ENCODE measurements at regions not wholly inside any gene's neighbourhood (a gene's known extent, or its start where the extent isn't known, plus 50 kb on each side); places are given as distances from the start of the nearest gene placed in this dataset.
"Not testable (repeated sequence)": the region's sequence is repeated elsewhere in the genome, so short reads cannot be mapped to it uniquely, and the experiment has no call there.

DNA sequence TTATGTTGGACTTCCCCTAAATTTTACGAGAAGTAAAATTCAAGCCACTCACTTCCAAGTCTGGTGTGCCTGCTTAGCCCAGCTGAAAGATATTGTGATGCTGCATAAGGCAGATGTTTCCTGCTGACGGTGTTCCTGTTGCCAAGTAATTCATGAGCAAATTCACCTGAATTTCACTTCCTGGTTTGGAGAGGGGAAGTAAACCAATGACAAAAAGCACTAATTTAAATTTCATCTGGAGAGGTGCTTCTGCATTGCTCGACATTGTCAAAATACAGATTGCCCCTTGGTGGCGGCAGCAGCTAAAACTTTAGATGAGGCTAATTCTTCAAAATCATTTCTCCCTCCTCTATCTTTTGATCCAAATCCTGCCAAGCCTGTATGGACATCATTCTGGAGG is 281.1 kb downstream of the AACS start:
- Histone ChIP-seq H3K4me3 (ENCODE audit: low read depth, low read length) (no peak overlapping the region), H3K27ac (ENCODE audit: low read depth, low read length) (no peak overlapping the region), H3K9me3 (ENCODE audit: control insufficient read depth, insufficient read depth, low read length) (peaks cover 12% of the 10 kb centered on the region), H3K27me3 (ENCODE audit: control insufficient read depth, insufficient read depth, low read length) (no peaks in the 10 kb centered on the region)
- ChIA-PET POLR2A (no interaction called here), CTCF (no interaction called here)
- no peak for DNase-seq (ENCODE audit: low read depth, low spot score)
- TF ChIP-seq, protein P1, sequence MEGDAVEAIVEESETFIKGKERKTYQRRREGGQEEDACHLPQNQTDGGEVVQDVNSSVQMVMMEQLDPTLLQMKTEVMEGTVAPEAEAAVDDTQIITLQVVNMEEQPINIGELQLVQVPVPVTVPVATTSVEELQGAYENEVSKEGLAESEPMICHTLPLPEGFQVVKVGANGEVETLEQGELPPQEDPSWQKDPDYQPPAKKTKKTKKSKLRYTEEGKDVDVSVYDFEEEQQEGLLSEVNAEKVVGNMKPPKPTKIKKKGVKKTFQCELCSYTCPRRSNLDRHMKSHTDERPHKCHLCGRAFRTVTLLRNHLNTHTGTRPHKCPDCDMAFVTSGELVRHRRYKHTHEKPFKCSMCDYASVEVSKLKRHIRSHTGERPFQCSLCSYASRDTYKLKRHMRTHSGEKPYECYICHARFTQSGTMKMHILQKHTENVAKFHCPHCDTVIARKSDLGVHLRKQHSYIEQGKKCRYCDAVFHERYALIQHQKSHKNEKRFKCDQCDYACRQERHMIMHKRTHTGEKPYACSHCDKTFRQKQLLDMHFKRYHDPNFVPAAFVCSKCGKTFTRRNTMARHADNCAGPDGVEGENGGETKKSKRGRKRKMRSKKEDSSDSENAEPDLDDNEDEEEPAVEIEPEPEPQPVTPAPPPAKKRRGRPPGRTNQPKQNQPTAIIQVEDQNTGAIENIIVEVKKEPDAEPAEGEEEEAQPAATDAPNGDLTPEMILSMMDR (IDR thresholded peaks at IDR 0.05; ENCODE audit: low read depth, low read length): no peak

DNA sequence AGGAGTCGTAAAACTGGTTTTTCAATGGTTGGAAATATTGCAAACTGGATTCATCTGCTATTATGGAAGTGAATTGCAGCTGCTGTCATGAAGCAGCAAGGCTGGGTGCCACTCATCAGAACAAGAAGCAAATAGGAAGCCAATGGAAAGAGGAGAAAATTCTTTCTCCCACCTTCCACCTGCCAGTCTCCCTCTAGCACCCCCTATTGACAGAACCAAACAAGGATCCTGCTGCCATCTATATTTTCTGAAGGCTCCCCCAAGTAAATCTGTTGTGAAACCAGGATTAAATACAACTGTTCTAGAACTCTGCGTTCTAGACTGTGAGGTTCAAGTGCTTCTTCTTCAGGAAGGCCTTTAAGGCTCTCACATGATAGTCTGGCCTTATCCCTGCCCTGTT is 286.6 kb downstream of the AACS start:
- peaks cover 22% of the 10 kb centered on the region for H3K9me3 ChIP-seq (ENCODE audit: control insufficient read depth, insufficient read depth, low read length)
- H3K27ac ChIP-seq (ENCODE audit: low read depth, low read length): no peak overlapping the region
- no peak for DNase-seq (ENCODE audit: low read depth, low spot score)
- TF ChIP-seq, protein P1 (IDR thresholded peaks at IDR 0.05; ENCODE audit: low read depth, low read length): no peak
- H3K27me3 ChIP-seq (ENCODE audit: control insufficient read depth, insufficient read depth, low read length): no peaks in the 10 kb centered on the region
- CTCF ChIA-PET: no interaction called here
- POLR2A ChIA-PET: no interaction called here
- H3K4me3 ChIP-seq (ENCODE audit: low read depth, low read length): no peak overlapping the region

DNA sequence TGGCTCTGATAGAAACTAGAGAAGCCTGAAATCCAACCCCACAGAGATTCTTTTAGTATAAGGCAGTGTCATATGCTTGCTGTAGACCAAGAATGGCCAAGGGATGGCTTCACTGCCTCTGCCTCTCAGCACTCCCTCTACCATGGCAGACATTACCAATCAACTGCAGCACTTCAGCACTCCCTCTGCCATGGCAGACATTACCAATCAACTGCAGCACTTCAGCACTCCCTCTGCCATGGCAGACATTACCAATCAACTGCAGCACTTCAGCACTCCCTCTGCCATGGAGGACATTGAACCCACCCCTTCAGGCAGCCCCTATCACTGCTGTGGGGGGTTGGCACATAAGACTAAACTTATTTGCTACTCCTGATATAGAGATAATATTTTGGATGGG is 287.8 kb downstream of the AACS start:
- POLR2A ChIA-PET; DNase-seq (ENCODE audit: low read depth, low spot score); CTCF ChIA-PET: not testable (repeated sequence)

DNA sequence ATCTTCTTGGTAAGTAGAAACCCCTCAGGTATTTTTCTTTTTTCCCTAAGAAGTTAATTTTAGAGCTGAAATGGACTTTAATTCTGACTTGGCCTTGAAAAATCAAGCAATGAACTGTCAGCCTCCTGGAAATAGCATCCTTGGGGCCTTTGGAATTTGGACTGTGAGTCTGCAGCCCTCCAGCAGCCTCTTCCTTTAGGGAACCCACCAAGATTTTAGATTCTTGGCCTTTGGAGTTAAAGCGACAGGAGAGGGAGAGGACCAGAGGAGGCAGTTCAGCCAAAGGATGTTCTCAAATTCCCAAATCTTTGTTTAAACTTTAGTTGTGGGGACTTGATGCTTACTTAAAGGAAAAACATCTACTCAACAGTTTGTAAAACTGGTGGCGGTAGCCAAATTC is 288.6 kb downstream of the AACS start:
- ChIA-PET POLR2A (no interaction called here), CTCF (no interaction called here)
- no peak for DNase-seq (ENCODE audit: low read depth, low spot score)
- H3K27ac ChIP-seq (ENCODE audit: low read depth, low read length): no peak overlapping the region
- H3K27me3 ChIP-seq (ENCODE audit: control insufficient read depth, insufficient read depth, low read length): no peaks in the 10 kb centered on the region
- no peak overlapping the region for H3K4me3 ChIP-seq (ENCODE audit: low read depth, low read length)
- TF ChIP-seq, protein P1 (IDR thresholded peaks at IDR 0.05; ENCODE audit: low read depth, low read length): no peak
- H3K9me3 ChIP-seq (ENCODE audit: control insufficient read depth, insufficient read depth, low read length): peaks cover 22% of the 10 kb centered on the region

More for the DNA sequence above, 287.8 kb downstream of the AACS start:
- H3K27me3 ChIP-seq (ENCODE audit: control insufficient read depth, insufficient read depth, low read length); H3K27ac ChIP-seq (ENCODE audit: low read depth, low read length); H3K4me3 ChIP-seq (ENCODE audit: low read depth, low read length): not testable (repeated sequence)
- H3K9me3 ChIP-seq (ENCODE audit: control insufficient read depth, insufficient read depth, low read length): peaks cover 22% of the 10 kb centered on the region

DNA sequence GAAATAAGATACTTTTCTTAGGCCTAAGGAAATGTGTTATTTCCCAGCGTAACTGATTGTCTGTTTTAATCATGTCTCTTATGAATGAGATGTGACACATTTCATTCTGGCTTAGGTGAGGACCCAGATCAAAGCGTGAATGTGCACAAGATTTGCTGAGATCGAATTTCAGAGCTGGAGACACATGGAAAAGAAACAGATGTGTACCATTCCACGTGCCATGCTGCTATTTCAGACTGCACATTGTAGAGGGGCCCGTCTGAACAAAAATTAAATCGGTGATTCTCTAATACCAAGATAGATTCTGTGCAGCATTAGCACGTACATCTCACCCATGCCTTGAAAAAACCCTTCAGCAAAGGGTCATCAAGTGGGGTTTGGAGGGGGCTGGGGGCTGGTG is 290.4 kb downstream of the AACS start:
- Histone ChIP-seq H3K27me3 (ENCODE audit: control insufficient read depth, insufficient read depth, low read length) (no peaks in the 10 kb centered on the region), H3K27ac (ENCODE audit: low read depth, low read length) (no peak overlapping the region), H3K9me3 (ENCODE audit: control insufficient read depth, insufficient read depth, low read length) (peaks cover 19% of the 10 kb centered on the region), H3K4me3 (ENCODE audit: low read depth, low read length) (no peak overlapping the region)
- no peak for DNase-seq (ENCODE audit: low read depth, low spot score)
- POLR2A ChIA-PET: no interaction called here
- TF ChIP-seq, protein P1 (IDR thresholded peaks at IDR 0.05; ENCODE audit: low read depth, low read length): no peak
- CTCF ChIA-PET: no interaction called here

DNA sequence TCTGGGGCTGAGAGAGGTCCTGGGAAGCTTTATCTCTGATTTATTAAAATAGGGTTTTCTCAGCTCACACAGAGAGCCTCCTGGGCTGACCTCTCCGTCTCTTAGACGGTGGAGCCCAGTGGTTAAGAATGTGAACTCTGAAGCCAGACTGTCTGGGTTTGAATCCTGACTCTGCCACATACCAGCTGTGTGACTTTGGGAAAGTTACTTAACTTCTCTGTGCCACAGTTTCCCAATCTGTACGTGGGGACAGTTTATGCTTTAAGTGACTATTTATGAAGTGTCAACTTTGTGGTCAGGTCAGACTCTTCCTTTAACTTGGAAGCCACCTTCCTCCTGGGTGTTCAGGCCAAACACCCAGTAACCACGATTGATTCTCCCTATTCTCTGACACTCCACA is 290.9 kb downstream of the AACS start:
- CTCF ChIA-PET: no interaction called here

More for the DNA sequence above, 290.9 kb downstream of the AACS start:
- POLR2A ChIA-PET: no interaction called here
- Histone ChIP-seq H3K27me3 (ENCODE audit: control insufficient read depth, insufficient read depth, low read length) (no peaks in the 10 kb centered on the region), H3K27ac (ENCODE audit: low read depth, low read length) (no peak overlapping the region), H3K9me3 (ENCODE audit: control insufficient read depth, insufficient read depth, low read length) (peaks cover 20% of the 10 kb centered on the region), H3K4me3 (ENCODE audit: low read depth, low read length) (no peak overlapping the region)
- no peak for DNase-seq (ENCODE audit: low read depth, low spot score)
- TF ChIP-seq, protein P1 (IDR thresholded peaks at IDR 0.05; ENCODE audit: low read depth, low read length): no peak
